ENCODE measurements at regions not wholly inside any gene's neighbourhood (a gene's known extent, or its start where the extent isn't known, plus 50 kb on each side); places are given as distances from the start of the nearest gene placed in this dataset.
"Not testable (repeated sequence)": the region's sequence is repeated elsewhere in the genome, so short reads cannot be mapped to it uniquely, and the experiment has no call there.

GRCh38 chr14:43872222-43872621 is 634.9 kb downstream of the FSCB start:
- DNase-seq (ENCODE audit: low spot score), result no peak

- DNase-seq (ENCODE audit: low spot score), result no peak
Observed at GRCh38 chr14:43858981-43859380, 648.1 kb downstream of the FSCB start.

- DNase-seq (ENCODE audit: low spot score), result no peak
Observed at GRCh38 chr14:43855556-43855955, 651.5 kb downstream of the FSCB start.

GRCh38 chr14:43853541-43853940 is 653.5 kb downstream of the FSCB start:
- no peak for DNase-seq (ENCODE audit: low spot score)

- no peak for DNase-seq (ENCODE audit: low spot score)
Observed at GRCh38 chr14:43803076-43803689, 703.9 kb downstream of the FSCB start.

- DNase-seq (ENCODE audit: low spot score), result no peak
Observed at GRCh38 chr14:43795600-43796228, 711.4 kb downstream of the FSCB start.

- no peak for DNase-seq (ENCODE audit: low spot score)
Observed at GRCh38 chr14:43793579-43793978, 713.5 kb downstream of the FSCB start.

- no peak for DNase-seq (ENCODE audit: low spot score)
Observed at GRCh38 chr14:43792980-43793379, 714.1 kb downstream of the FSCB start.

- DNase-seq (ENCODE audit: low spot score), result no peak
Observed at GRCh38 chr14:43790681-43791080, 716.4 kb downstream of the FSCB start.

- no peak for DNase-seq (ENCODE audit: low spot score)
Observed at GRCh38 chr14:43789458-43789857, 717.6 kb downstream of the FSCB start.

- DNase-seq (ENCODE audit: low spot score), result no peak
Observed at GRCh38 chr14:43786066-43786762, 720.9 kb downstream of the FSCB start.

GRCh38 chr14:43784432-43784831 is 722.7 kb downstream of the FSCB start:
- not testable (repeated sequence) for DNase-seq (ENCODE audit: low spot score)

- DNase-seq (ENCODE audit: low spot score), result no peak
Observed at GRCh38 chr14:43778937-43779639, 728.0 kb downstream of the FSCB start.

GRCh38 chr14:43778570-43778936 is 728.5 kb downstream of the FSCB start:
- DNase-seq (ENCODE audit: low spot score), result no peak

- no peak for DNase-seq (ENCODE audit: low spot score)
Observed at GRCh38 chr14:43765474-43765873, 741.6 kb downstream of the FSCB start.

- DNase-seq (ENCODE audit: low spot score), result no peak
Observed at GRCh38 chr14:43764433-43764832, 742.6 kb downstream of the FSCB start.

GRCh38 chr14:43755707-43756106 is 751.4 kb downstream of the FSCB start:
- DNase-seq (ENCODE audit: low spot score), result no peak

- DNase-seq (ENCODE audit: low spot score), result no peak
Observed at GRCh38 chr14:43754838-43755237, 752.2 kb downstream of the FSCB start.

GRCh38 chr14:43745746-43746145 is 761.3 kb downstream of the FSCB start:
- DNase-seq (ENCODE audit: low spot score), result no peak

- no peak for DNase-seq (ENCODE audit: low spot score)
Observed at GRCh38 chr14:43735932-43736331, 771.2 kb downstream of the FSCB start.

GRCh38 chr14:43729143-43729542 is 777.9 kb downstream of the FSCB start:
- no peak for DNase-seq (ENCODE audit: low spot score)

GRCh38 chr14:43706900-43707299 is 800.2 kb downstream of the FSCB start:
- DNase-seq (ENCODE audit: low spot score), result no peak

Data from hepatic stellate cell (primary cell).